DND-41 (cell line): ENCODE measurements at regions not wholly inside any gene's neighbourhood (a gene's known extent, or its start where the extent isn't known, plus 50 kb on each side); places are given as distances from the start of the nearest gene placed in this dataset.

Experiments
- EZH2 ChIP-seq: IDR thresholded peaks from 3 replicates; pipeline ENCODE4 v1.6.1; 2012; ENCODE audit warnings: borderline replicate concordance, low read depth, mild to moderate bottlenecking, moderate library complexity, low read length, inconsistent platforms; ENCODE audit not compliant: severe bottlenecking
- TF ChIP-seq, protein P1 (sequence below): IDR thresholded peaks from 2 replicates; pipeline ENCODE4 v1.5.1; 2012; ENCODE audit warnings: borderline replicate concordance, low read length, moderate library complexity, mild to moderate bottlenecking; ENCODE audit not compliant: poor library complexity, severe bottlenecking; ENCODE audit errors: extremely low read depth

DNA sequence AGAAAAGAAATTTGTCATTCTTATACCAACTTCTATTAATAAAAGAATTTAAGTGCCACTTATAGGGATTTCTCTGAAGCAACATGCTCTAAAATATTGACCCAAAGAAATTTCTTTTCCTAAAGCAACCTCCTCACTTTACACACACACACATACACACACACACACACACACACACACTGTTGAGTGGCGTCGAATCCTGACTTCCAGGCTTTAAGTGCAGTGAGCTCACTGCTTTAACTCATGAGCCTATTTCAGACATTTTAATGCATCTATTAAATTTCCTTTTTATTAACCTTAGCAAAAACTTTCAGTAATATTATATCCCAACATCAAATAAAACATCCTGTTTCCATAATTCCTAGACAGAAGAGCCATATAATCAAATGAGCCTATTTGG is 229.1 kb upstream of the ACVR2A start:
- TF ChIP-seq, protein P1, sequence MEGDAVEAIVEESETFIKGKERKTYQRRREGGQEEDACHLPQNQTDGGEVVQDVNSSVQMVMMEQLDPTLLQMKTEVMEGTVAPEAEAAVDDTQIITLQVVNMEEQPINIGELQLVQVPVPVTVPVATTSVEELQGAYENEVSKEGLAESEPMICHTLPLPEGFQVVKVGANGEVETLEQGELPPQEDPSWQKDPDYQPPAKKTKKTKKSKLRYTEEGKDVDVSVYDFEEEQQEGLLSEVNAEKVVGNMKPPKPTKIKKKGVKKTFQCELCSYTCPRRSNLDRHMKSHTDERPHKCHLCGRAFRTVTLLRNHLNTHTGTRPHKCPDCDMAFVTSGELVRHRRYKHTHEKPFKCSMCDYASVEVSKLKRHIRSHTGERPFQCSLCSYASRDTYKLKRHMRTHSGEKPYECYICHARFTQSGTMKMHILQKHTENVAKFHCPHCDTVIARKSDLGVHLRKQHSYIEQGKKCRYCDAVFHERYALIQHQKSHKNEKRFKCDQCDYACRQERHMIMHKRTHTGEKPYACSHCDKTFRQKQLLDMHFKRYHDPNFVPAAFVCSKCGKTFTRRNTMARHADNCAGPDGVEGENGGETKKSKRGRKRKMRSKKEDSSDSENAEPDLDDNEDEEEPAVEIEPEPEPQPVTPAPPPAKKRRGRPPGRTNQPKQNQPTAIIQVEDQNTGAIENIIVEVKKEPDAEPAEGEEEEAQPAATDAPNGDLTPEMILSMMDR: no peak
- no peak for TF ChIP-seq EZH2
